ENCODE measurements at regions not wholly inside any gene's neighbourhood (a gene's known extent, or its start where the extent isn't known, plus 50 kb on each side); places are given as distances from the start of the nearest gene placed in this dataset.

DNA sequence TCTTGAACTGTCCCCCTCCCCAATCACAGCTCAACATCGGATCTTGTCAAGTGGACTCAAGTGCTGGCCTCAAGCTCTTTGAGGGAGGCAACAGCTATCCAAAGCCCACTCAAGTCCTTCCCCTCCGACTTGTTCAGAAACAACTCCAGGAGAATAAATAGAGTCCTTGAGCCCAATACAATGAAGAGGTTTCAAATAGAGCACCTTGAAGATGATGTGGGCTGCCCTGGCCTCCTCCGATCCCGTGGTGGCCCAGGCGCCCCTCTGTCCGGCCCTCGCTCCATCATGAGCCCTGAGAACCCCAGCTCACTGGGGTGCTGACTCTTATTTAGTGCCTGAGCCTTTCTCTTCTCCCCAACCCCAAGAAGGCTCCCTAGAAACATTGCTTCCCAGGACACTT is 164.3 kb upstream of the PMEPA1 start:
- no peak for TF ChIP-seq POLR2AphosphoS5 (IDR thresholded peaks at IDR 0.05; ENCODE audit: low read depth, low read length)
- no peak for TF ChIP-seq TAF1 (IDR thresholded peaks at IDR 0.05; ENCODE audit: borderline replicate concordance, insufficient read depth, low read length)
- TF ChIP-seq SIN3A (IDR thresholded peaks at IDR 0.05; ENCODE audit: borderline replicate concordance, insufficient read depth, low read length) = no peak
